IPS-15b (cell line): ENCODE measurements at regions not wholly inside any gene's neighbourhood (a gene's known extent, or its start where the extent isn't known, plus 50 kb on each side); places are given as distances from the start of the nearest gene placed in this dataset.

Experiments used
- H3K27me3 ChIP-seq: one replicate; pipeline ENCODE4 v1.6.1; 2013; ENCODE audit warnings: low read length; ENCODE audit not compliant: control insufficient read depth, insufficient read depth
- H3K36me3 ChIP-seq: one replicate; pipeline ENCODE4 v1.6.1; 2013; ENCODE audit warnings: low read length; ENCODE audit not compliant: control insufficient read depth, insufficient read depth
- H3K4me1 ChIP-seq: one replicate; pipeline ENCODE4 v1.6.1; 2013; ENCODE audit warnings: mild to moderate bottlenecking, low read length; ENCODE audit not compliant: control insufficient read depth, insufficient read depth
- H3K4me3 ChIP-seq: one replicate; pipeline ENCODE4 v1.5.1; 2013; ENCODE audit warnings: low read depth, low read length
- H3K9ac ChIP-seq: one replicate; pipeline ENCODE4 v1.6.1; 2013; ENCODE audit warnings: low read depth, mild to moderate bottlenecking, low read length
- H3K9me3 ChIP-seq: one replicate; pipeline ENCODE4 v1.6.1; 2013; ENCODE audit warnings: mild to moderate bottlenecking, low read length; ENCODE audit not compliant: control insufficient read depth, insufficient read depth

DNA sequence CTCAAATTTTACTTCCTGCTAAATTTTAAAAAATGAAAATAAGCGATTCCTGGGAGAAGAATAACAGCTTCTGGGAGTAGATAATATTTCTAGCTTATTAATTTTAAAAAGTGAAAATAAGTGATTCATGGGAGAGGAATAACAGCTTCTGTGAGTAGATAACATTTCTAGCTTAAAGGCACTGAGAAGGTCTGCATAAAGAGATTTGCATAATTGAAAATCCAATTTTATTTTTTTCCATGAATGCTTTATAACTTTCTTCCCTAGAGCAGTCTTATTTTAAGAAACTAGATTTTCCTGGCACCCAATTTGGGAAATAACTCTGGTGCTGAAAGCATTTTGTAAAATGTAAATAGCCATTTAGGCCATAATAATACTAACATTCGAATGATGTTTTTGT, 65.9 kb upstream of the ASTN2 start:
- Histone ChIP-seq H3K9ac (no peak overlapping the region), H3K36me3 (no peaks in the 10 kb centered on the region), H3K4me3 (no peak overlapping the region), H3K4me1 (peaks cover 5% of the 10 kb centered on the region), H3K9me3 (no peaks in the 10 kb centered on the region), H3K27me3 (no peaks in the 10 kb centered on the region)

DNA sequence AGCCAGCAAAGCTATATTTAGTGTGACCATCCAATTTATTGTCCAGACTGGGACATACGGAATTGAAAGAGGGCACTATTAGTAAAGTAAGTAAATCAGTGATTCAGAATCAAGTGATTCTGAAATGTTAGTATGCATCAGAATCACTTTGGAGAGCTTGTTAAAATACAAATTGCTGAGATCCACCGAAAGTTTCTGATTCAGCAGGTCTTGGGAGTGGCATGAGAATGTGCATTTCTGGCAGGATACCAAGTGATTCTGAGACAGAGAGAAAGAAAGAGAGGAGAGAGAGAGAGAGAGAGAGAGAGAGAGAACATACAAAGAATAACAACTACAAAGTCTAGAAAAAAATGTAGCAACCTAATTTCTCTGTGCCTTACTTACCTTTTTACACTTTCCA, 65.4 kb upstream of the ASTN2 start:
- peaks cover 1% of the 10 kb centered on the region for H3K4me1 ChIP-seq
- no peak overlapping the region for H3K9ac ChIP-seq
- H3K9me3 ChIP-seq: no peaks in the 10 kb centered on the region
- no peak overlapping the region for H3K4me3 ChIP-seq
- H3K27me3 ChIP-seq: no peaks in the 10 kb centered on the region
- no peaks in the 10 kb centered on the region for H3K36me3 ChIP-seq

DNA sequence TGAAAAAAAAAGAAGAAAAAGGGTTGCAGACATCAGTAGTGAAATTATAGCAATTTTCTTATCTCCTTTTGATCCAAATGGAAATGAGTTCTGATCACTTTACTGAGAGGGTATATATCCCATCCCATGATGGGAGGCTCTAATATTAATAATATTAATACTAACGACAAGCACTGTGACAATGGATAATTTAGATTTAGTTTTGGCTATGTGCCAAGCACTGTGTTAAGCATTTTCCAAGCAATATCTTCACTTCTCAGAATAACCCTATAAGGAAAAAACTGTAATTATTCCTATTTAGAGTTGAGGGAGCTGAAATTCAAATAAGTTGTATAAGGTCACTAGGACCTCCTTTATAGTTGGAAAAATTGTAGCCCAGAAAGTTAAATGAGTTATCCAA, 58.4 kb upstream of the ASTN2 start:
- no peaks in the 10 kb centered on the region for H3K9me3 ChIP-seq
- H3K27me3 ChIP-seq: no peaks in the 10 kb centered on the region
- H3K36me3 ChIP-seq: no peaks in the 10 kb centered on the region
- no peak overlapping the region for H3K9ac ChIP-seq
- H3K4me1 ChIP-seq: no peaks in the 10 kb centered on the region
- no peak overlapping the region for H3K4me3 ChIP-seq

DNA sequence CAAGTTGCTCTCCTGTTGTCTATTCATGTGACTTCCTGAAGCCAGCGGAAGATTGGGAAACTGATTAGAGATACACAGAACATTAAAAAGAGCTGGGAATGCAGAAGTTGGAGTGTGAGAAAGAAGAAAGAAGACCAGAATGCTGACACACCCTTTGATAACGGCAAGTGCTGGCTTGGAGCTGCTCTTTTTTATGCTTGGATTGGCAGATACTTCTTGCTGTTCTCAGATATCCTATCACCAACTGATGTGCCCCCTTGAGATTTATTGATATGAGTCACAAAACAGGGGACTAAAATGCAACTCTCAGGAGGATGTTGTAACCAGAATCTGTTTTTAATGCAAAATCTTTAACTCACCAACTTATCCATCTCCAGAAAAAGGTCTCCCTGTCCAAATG, 56.0 kb upstream of the ASTN2 start:
- Histone ChIP-seq H3K4me1 (no peaks in the 10 kb centered on the region), H3K9ac (no peak overlapping the region), H3K4me3 (no peak overlapping the region), H3K36me3 (no peaks in the 10 kb centered on the region), H3K27me3 (no peaks in the 10 kb centered on the region), H3K9me3 (no peaks in the 10 kb centered on the region)

DNA sequence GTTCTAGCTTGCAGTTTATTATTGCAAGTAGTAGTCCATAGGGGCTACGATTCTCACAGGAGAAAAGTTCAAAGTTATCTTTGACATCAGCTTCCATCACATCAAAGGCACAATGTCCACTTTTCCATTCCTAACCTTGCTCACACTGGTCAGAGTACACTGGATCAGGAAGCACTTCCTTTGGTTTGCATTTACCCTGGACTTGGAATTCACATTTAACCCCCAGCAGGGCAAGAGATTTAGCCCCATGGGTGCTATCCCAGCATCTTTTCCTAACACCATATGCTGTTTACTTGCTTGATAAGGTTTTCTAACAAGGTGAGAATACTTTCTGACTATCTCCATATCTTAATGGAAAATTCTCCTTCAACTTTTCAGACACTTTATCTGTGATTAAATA, 55.6 kb upstream of the ASTN2 start:
- no peak overlapping the region for H3K4me3 ChIP-seq
- H3K9ac ChIP-seq: no peak overlapping the region
- H3K27me3 ChIP-seq: no peaks in the 10 kb centered on the region
- no peaks in the 10 kb centered on the region for H3K36me3 ChIP-seq
- H3K4me1 ChIP-seq: no peaks in the 10 kb centered on the region
- no peaks in the 10 kb centered on the region for H3K9me3 ChIP-seq

DNA sequence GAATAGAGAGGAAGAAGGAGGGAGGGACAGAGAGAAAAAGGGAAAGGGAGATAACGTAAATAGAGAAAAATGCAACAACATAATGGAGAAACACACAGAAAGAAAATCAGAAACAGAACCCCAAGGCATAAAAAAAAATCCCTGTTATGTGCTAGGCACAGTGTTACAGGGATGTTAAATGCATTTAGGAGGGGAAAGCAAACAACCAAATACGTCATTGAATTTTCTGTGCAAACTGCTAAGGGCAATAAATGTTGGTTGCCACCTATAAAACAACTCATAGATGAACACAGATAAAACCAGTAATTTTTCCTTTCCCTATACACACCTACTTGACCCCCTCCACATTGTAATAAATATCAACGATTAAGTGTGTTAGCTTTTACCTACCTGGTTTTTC, 51.3 kb upstream of the ASTN2 start:
- Histone ChIP-seq H3K4me1 (no peaks in the 10 kb centered on the region), H3K9me3 (no peaks in the 10 kb centered on the region), H3K9ac (no peak overlapping the region), H3K27me3 (no peaks in the 10 kb centered on the region), H3K36me3 (no peaks in the 10 kb centered on the region), H3K4me3 (no peak overlapping the region)

DNA sequence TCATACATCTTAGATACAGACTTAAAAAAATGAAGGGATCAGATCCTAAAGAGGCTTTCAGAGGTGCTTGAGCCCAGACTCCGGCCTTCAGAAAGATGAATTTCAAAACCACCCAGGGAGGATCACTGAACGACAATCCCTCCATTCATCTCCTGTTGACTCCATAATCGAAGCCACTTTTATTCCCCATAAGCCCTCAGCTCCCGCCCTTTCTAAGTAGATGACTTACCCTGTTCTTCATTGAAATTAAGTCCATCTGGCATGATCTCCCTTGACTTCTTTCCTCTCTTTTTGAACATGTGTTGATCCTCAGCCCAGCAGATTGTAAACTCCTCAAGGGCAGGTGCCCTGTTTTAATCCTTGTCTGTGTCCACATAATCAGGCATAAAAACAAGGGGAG, 50.8 kb upstream of the ASTN2 start:
- Histone ChIP-seq H3K9ac (no peak overlapping the region), H3K36me3 (no peaks in the 10 kb centered on the region), H3K27me3 (no peaks in the 10 kb centered on the region), H3K4me1 (no peaks in the 10 kb centered on the region), H3K4me3 (no peak overlapping the region), H3K9me3 (no peaks in the 10 kb centered on the region)

DNA sequence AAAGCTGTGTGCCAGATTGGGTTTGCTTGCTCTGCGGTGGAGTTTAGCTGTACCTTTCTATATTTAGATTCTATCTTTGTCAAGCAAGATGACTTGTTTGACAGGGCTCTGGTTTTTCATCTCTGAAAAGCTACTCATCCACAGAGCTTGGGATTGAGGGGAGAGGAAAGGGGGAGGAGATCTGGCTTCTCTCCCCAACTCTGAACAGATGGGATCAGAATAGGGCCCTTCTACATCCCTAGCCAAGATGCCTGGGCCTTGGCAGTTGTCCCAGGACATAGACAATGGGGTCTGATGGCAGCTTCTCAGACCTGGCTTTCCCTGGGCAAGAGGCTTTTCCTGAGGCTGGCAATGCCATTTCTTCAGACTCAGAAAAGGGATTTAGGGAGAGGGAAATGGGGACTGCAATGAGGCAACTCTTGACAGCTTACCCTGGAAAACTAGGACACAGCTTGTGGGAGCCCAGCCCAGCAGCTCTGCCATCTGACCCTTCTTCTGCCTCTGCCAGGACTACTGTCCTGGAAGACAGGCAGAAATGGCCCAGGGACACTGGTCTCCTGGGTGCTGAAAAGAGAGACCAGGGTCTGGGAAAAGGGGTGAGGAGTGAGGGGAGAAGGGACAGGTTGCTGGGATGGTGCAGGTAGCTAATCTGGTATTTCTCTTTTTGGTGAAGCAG, 50.2 kb upstream of the ASTN2 start:
- Histone ChIP-seq H3K4me1 (no peaks in the 10 kb centered on the region), H3K4me3 (no peak overlapping the region), H3K9ac (no peak overlapping the region), H3K27me3 (no peaks in the 10 kb centered on the region), H3K36me3 (no peaks in the 10 kb centered on the region), H3K9me3 (no peaks in the 10 kb centered on the region)
